Naive thymus-derived CD4-positive, alpha-beta T cell (primary cell): ENCODE measurements at regions not wholly inside any gene's neighbourhood (a gene's known extent, or its start where the extent isn't known, plus 50 kb on each side); places are given as distances from the start of the nearest gene placed in this dataset.

Experiments used
- ATAC-seq: fragments of 150-1000 bp; cut with Tn5 transposase; 2 replicates; pipeline ENCODE4 v1.10.0; 2021; ENCODE audit warnings: mild to moderate bottlenecking, moderate library complexity
- CTCF ChIA-PET: fragments of 350-600 bp; sonication (Branson Sonifier 250); formaldehyde crosslinking; loops from one replicate; lab custom pipeline; 2021; ENCODE audit warnings: antibody characterized with exemption; lab: Charles Lee
- POLR2A ChIA-PET: fragments of 350-600 bp; sonication (Branson Sonifier 250); formaldehyde crosslinking; loops from one replicate; lab custom pipeline; 2021; ENCODE audit warnings: antibody characterized with exemption, inconsistent platforms; lab: Charles Lee
- DNase-seq, 9 donors: peaks; one replicate each; pipeline versions ENCODE4 v3.0.0 to v3.0.0-alpha.2; 2020 to 2022; ENCODE audit warnings: mixed read lengths in 1 of 9
- H3K27ac ChIP-seq: one replicate; pipeline ENCODE4 v1.7.0; 2013; ENCODE audit warnings: mild to moderate bottlenecking, low read depth, low read length, moderate library complexity
- H3K27me3 ChIP-seq, 2 donors: one replicate each; pipeline ENCODE4 v1.7.0; 2013; ENCODE audit warnings: low read length in 2 of 2, mild to moderate bottlenecking in 2 of 2, moderate library complexity in 2 of 2; ENCODE audit not compliant: control insufficient read depth in 2 of 2, insufficient read depth in 2 of 2
- H3K36me3 ChIP-seq, 3 experiments: 1 replicate in 2 of 3; 2 replicates in 1 of 3; pipeline ENCODE4 v1.7.0; 2013; ENCODE audit warnings: low read length in 3 of 3, mild to moderate bottlenecking in 3 of 3, moderate library complexity in 1 of 3; ENCODE audit not compliant: insufficient read depth in 3 of 3, control insufficient read depth in 2 of 3
- H3K4me1 ChIP-seq, 2 donors: one replicate each; pipeline ENCODE4 v1.7.0; 2013; ENCODE audit warnings: low read length in 2 of 2, mild to moderate bottlenecking in 2 of 2, moderate library complexity in 1 of 2; ENCODE audit not compliant: control insufficient read depth in 2 of 2, insufficient read depth in 2 of 2
- H3K4me3 ChIP-seq: 2 replicates; pipeline ENCODE4 v1.7.0; 2013; ENCODE audit warnings: mild to moderate bottlenecking, low read length
- H3K9me3 ChIP-seq, 3 experiments: 1 replicate in 2 of 3; 2 replicates in 1 of 3; pipeline ENCODE4 v1.7.0; 2013; ENCODE audit warnings: low read length in 3 of 3; ENCODE audit not compliant: control insufficient read depth in 2 of 3
- H3K27ac Mint-ChIP-seq, 9 donors: one replicate each; pipeline ENCODE4 v1.8.0; 2020 to 2022; ENCODE audit warnings: mixed read lengths in 9 of 9, mild to moderate bottlenecking in 8 of 9, moderate library complexity in 5 of 9, inconsistent platforms in 2 of 9
- H3K27me3 Mint-ChIP-seq, 5 donors: one replicate each; pipeline ENCODE4 v1.8.0; 2021 to 2022; ENCODE audit warnings: mixed read lengths in 5 of 5, mild to moderate bottlenecking in 1 of 5
- H3K36me3 Mint-ChIP-seq, 5 donors: one replicate each; pipeline ENCODE4 v1.8.0; 2020 to 2022; ENCODE audit warnings: mixed read lengths in 5 of 5, mild to moderate bottlenecking in 3 of 5, inconsistent platforms in 1 of 5
- H3K4me1 Mint-ChIP-seq, 7 donors: one replicate each; pipeline ENCODE4 v1.8.0; 2020 to 2022; ENCODE audit warnings: mixed read lengths in 7 of 7, mild to moderate bottlenecking in 3 of 7, inconsistent platforms in 1 of 7
- H3K4me3 Mint-ChIP-seq, 10 donors: one replicate each; pipeline ENCODE4 v1.8.0; 2020 to 2022; ENCODE audit warnings: mild to moderate bottlenecking in 10 of 10, mixed read lengths in 10 of 10, moderate library complexity in 6 of 10, inconsistent platforms in 2 of 10
- H3K9me3 Mint-ChIP-seq, 11 donors: one replicate each; pipeline ENCODE4 v1.8.0; 2020 to 2022; ENCODE audit warnings: mixed read lengths in 11 of 11, mild to moderate bottlenecking in 4 of 11, inconsistent platforms in 1 of 11, moderate library complexity in 1 of 11
- intact Hi-C, 2 donors: fragments of 100-400 bp; cut with micrococcal nuclease; formaldehyde crosslinking; loops; one replicate each; pipeline ENCODE4 v1.15.1; 2023

- Histone ChIP-seq H3K36me3 (no peaks in the 10 kb centered on the region), H3K27me3 (peaks cover 0 to 5% of the 10 kb centered on the region in 2 donors), H3K27ac (no peak overlapping the region), H3K9me3 (no peaks in the 10 kb centered on the region), H3K4me1 (no peaks in the 10 kb centered on the region), H3K4me3 (no peak overlapping the region)
- CTCF ChIA-PET, result no interaction called here
- H3K36me3 Mint-ChIP-seq, result no peaks in the 10 kb centered on the region
- intact Hi-C loops, result no loop called here
- peak overlapping the region in 3 of 10 donors; percentile 19 to 33 (median 32) for H3K4me3 Mint-ChIP-seq
- no peak for DNase-seq
- H3K9me3 Mint-ChIP-seq, result peaks cover 0 to 2% (median 0%) of the 10 kb centered on the region in 11 donors
- ATAC-seq, result no peak
- peaks cover 20 to 40% (median 34%) of the 10 kb centered on the region in 5 donors for H3K27me3 Mint-ChIP-seq
- POLR2A ChIA-PET, result no interaction called here
- H3K4me1 Mint-ChIP-seq, result peaks cover 0 to 9% (median 0%) of the 10 kb centered on the region in 7 donors
- no peak overlapping the region for H3K27ac Mint-ChIP-seq
These were observed 158.2 kb upstream of the PRKCQ start for GRCh38 chr10:6738112-6738768.

GRCh38 chr10:6737758-6738111 is 157.7 kb upstream of the PRKCQ start:
- H3K36me3 Mint-ChIP-seq, result no peaks in the 10 kb centered on the region
- H3K27me3 Mint-ChIP-seq, result peaks cover 25 to 45% (median 38%) of the 10 kb centered on the region in 5 donors
- ChIA-PET POLR2A (no interaction called here), CTCF (no interaction called here)
- no peaks in the 10 kb centered on the region for H3K9me3 ChIP-seq
- H3K4me3 Mint-ChIP-seq, result no peak overlapping the region
- no peaks in the 10 kb centered on the region for H3K4me1 ChIP-seq
- peaks cover 0 to 2% (median 0%) of the 10 kb centered on the region in 11 donors for H3K9me3 Mint-ChIP-seq
- H3K27ac ChIP-seq, result no peak overlapping the region
- peaks cover 0 to 9% (median 0%) of the 10 kb centered on the region in 7 donors for H3K4me1 Mint-ChIP-seq
- H3K27me3 ChIP-seq, result peaks cover 0 to 5% of the 10 kb centered on the region in 2 donors
- no peak overlapping the region for H3K27ac Mint-ChIP-seq
- no peaks in the 10 kb centered on the region for H3K36me3 ChIP-seq
- intact Hi-C loops, result no loop called here
- H3K4me3 ChIP-seq, result no peak overlapping the region
- DNase-seq (no peak), ATAC-seq (no peak)

GRCh38 chr10:6737080-6737641 is 157.1 kb upstream of the PRKCQ start:
- Histone ChIP-seq H3K4me3 (no peak overlapping the region), H3K9me3 (no peaks in the 10 kb centered on the region), H3K36me3 (no peaks in the 10 kb centered on the region), H3K27me3 (peaks cover 0 to 5% of the 10 kb centered on the region in 2 donors), H3K27ac (no peak overlapping the region), H3K4me1 (no peaks in the 10 kb centered on the region)
- Mint-ChIP-seq H3K36me3 (no peaks in the 10 kb centered on the region), H3K9me3 (peaks cover 0 to 2% (median 0%) of the 10 kb centered on the region in 11 donors), H3K27ac (no peak overlapping the region), H3K4me3 (no peak overlapping the region), H3K27me3 (peaks cover 28 to 47% (median 41%) of the 10 kb centered on the region in 5 donors), H3K4me1 (peaks cover 0 to 9% (median 0%) of the 10 kb centered on the region in 7 donors)
- no peak for ATAC-seq
- ChIA-PET CTCF (no interaction called here), POLR2A (no interaction called here)
- intact Hi-C loops, result no loop called here
- no peak for DNase-seq

GRCh38 chr10:6734286-6734685 is 154.2 kb upstream of the PRKCQ start:
- Mint-ChIP-seq H3K4me3 (no peak overlapping the region), H3K36me3 (no peaks in the 10 kb centered on the region), H3K27ac (no peak overlapping the region), H3K9me3 (peaks cover 0 to 2% (median 0%) of the 10 kb centered on the region in 11 donors), H3K4me1 (peaks cover 0 to 9% (median 0%) of the 10 kb centered on the region in 7 donors), H3K27me3 (peaks cover 44 to 69% (median 61%) of the 10 kb centered on the region in 5 donors)
- Histone ChIP-seq H3K9me3 (no peaks in the 10 kb centered on the region), H3K27me3 (peaks cover 4 to 5% of the 10 kb centered on the region in 2 donors), H3K36me3 (no peaks in the 10 kb centered on the region), H3K4me1 (no peaks in the 10 kb centered on the region), H3K4me3 (no peak overlapping the region), H3K27ac (no peak overlapping the region)
- ATAC-seq (no peak), DNase-seq (no peak)
- ChIA-PET CTCF (no interaction called here), POLR2A (no interaction called here)
- intact Hi-C loops, result no loop called here

GRCh38 chr10:6729861-6730344 is 149.8 kb upstream of the PRKCQ start:
- ChIA-PET POLR2A (no interaction called here), CTCF (interaction anchor here (0.6 kb wide), 1 partner anchor 394 kb away, joined by 3 read pairs; no protein-coding TSS in a partner anchor)
- H3K27me3 ChIP-seq, result peaks cover 0 to 4% of the 10 kb centered on the region in 2 donors
- no peaks in the 10 kb centered on the region for H3K4me1 ChIP-seq
- peaks cover 0 to 2% (median 0%) of the 10 kb centered on the region in 11 donors for H3K9me3 Mint-ChIP-seq
- no peak overlapping the region for H3K4me3 Mint-ChIP-seq
- H3K4me1 Mint-ChIP-seq, result no peaks in the 10 kb centered on the region
- H3K27ac Mint-ChIP-seq, result no peak overlapping the region
- no peak overlapping the region for H3K27ac ChIP-seq
- H3K4me3 ChIP-seq, result no peak overlapping the region
- H3K36me3 ChIP-seq, result no peaks in the 10 kb centered on the region
- H3K9me3 ChIP-seq, result no peaks in the 10 kb centered on the region
- peaks cover 56 to 73% (median 67%) of the 10 kb centered on the region in 5 donors for H3K27me3 Mint-ChIP-seq
- DNase-seq, result no peak
- intact Hi-C loops, result no loop called here
- ATAC-seq, result no peak
- no peaks in the 10 kb centered on the region for H3K36me3 Mint-ChIP-seq

- no peak for DNase-seq
- no peak overlapping the region for H3K27ac Mint-ChIP-seq
- Histone ChIP-seq H3K27ac (no peak overlapping the region), H3K4me1 (no peaks in the 10 kb centered on the region), H3K27me3 (peaks cover 0 to 4% of the 10 kb centered on the region in 2 donors), H3K9me3 (no peaks in the 10 kb centered on the region), H3K4me3 (no peak overlapping the region), H3K36me3 (no peaks in the 10 kb centered on the region)
- CTCF ChIA-PET, result no interaction called here
- intact Hi-C loops, result no loop called here
- peaks cover 0 to 2% (median 0%) of the 10 kb centered on the region in 11 donors for H3K9me3 Mint-ChIP-seq
- peaks cover 56 to 72% (median 72%) of the 10 kb centered on the region in 5 donors for H3K27me3 Mint-ChIP-seq
- H3K4me1 Mint-ChIP-seq, result no peaks in the 10 kb centered on the region
- H3K36me3 Mint-ChIP-seq, result no peaks in the 10 kb centered on the region
- no peak overlapping the region for H3K4me3 Mint-ChIP-seq
- ATAC-seq, result no peak
- POLR2A ChIA-PET, result no interaction called here
These were observed 149.1 kb upstream of the PRKCQ start for GRCh38 chr10:6729071-6729774.
